SU-DHL-6 (cell line): ENCODE measurements at regions not wholly inside any gene's neighbourhood (a gene's known extent, or its start where the extent isn't known, plus 50 kb on each side); places are given as distances from the start of the nearest gene placed in this dataset.

Experiments used
- CTCF ChIP-seq: fragments of 200-600 bp; sonication (generic); IDR thresholded peaks from one replicate; pipeline ENCODE4 v1.5.1; 2017; ENCODE audit warnings: antibody characterized with exemption, mild to moderate bottlenecking, low read length, moderate library complexity; ENCODE audit not compliant: insufficient read depth, poor library complexity, severe bottlenecking
- EZH2phosphoT487 ChIP-seq: fragments of 200-600 bp; sonication (generic), shearing (Covaris generic); conservative IDR thresholded peaks from 2 replicates; pipeline ENCODE4 v1.6.1; 2018; ENCODE audit warnings: mild to moderate bottlenecking, antibody characterized with exemption, low read length, moderate library complexity, mixed read lengths

DNA sequence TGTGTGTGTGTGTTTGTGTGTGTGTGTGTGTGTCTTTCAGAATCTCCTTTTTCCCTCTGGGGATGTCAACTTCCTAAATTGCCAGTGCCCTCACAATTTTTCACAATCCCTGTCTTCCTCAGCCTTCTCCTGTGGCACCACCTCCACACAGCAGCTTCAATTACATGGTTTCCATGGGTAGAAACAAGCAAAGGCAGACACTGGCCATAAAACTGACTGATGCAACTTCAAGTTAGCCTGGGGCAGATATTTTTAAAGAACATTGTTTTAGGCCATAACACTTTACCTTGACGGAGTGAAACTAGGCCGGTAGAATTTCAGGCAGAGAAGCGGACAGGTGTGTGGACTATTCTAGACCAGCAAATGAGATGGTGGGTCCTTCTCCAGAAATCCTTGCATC, 405.8 kb upstream of the SUCLG2 start:
- no peak for TF ChIP-seq CTCF
- TF ChIP-seq EZH2phosphoT487: no peak
